Peyer's patch (tissue), 4 donors: ENCODE measurements at regions not wholly inside any gene's neighbourhood (a gene's known extent, or its start where the extent isn't known, plus 50 kb on each side); places are given as distances from the start of the nearest gene placed in this dataset.

ENCODE experiments used
- DNase-seq, 3 donors: peaks; one replicate each; pipeline ENCODE4 v3.0.0-alpha.2; 2017 to 2019
- H3K27ac ChIP-seq, 4 donors: fragments of 200-600 bp; sonication (generic); one replicate each; pipeline ENCODE4 v1.5.1; 2016 to 2019
- H3K27me3 ChIP-seq, 2 donors: fragments of 200-600 bp; sonication (generic); one replicate each; pipeline ENCODE4 v1.5.1; 2019
- H3K36me3 ChIP-seq, 3 donors: fragments of 200-600 bp; sonication (generic); one replicate each; pipeline ENCODE4 v1.5.1; 2016 to 2019
- H3K4me1 ChIP-seq, 4 donors: fragments of 200-600 bp; sonication (generic); one replicate each; pipeline ENCODE4 v1.5.1; 2016 to 2019
- H3K4me3 ChIP-seq, 4 donors: fragments of 200-600 bp; sonication (generic); 1 replicate in 3 of 4; 2 replicates in 1 of 4; pipeline ENCODE4 v1.5.1; 2016 to 2019; ENCODE audit warnings: mild to moderate bottlenecking in 1 of 4
- H3K9me3 ChIP-seq, 4 donors: fragments of 200-600 bp; sonication (generic); one replicate each; pipeline ENCODE4 v1.5.1; 2016 to 2019; ENCODE audit warnings: mild to moderate bottlenecking in 1 of 4
- POLR2A ChIP-seq, 2 donors: fragments of 450-650 bp; IDR thresholded peaks; one replicate each; pipeline ENCODE4 v1.5.1; 2017; ENCODE audit warnings: antibody characterized with exemption in 2 of 2, mild to moderate bottlenecking in 2 of 2, moderate library complexity in 2 of 2
- small RNA-seq, 2 donors: library from RNA; depleted of rRNA; stranded (forward); fragments of <200 nt; gene quantifications; one replicate each; pipeline ENCODE3, GENCODE V24; 2016
- TF ChIP-seq, protein P1 (sequence below), 6 experiments: fragments of 450-650 bp in 4 of 6; fragments of 200-600 bp in 2 of 6; sonication (generic) in 1 of 6; IDR thresholded peaks; one replicate each; pipeline ENCODE4 v1.5.1; 2017 to 2019; ENCODE audit warnings: antibody characterized with exemption in 6 of 6, mild to moderate bottlenecking in 3 of 6, moderate library complexity in 1 of 6

DNA sequence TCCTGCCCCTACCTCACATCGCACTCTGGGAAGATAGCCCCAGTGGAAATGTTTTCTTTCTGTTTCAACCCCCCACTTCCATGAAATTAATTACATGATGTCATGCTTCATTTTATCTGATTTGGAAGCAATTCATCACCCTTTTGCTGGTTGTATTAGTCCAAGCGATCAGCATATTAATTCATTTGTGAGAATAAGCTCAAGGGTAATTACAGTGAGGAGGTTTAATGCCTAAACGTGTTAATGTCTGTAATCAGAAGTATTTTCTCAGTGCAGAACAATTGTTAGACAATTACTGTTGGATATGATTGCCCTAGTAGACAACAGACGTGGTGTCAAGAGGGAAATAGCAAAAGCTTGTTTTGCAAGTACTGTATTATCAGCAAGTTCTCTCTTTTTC is 746.3 kb downstream of the CPS1 start:
- H3K36me3 ChIP-seq, result no peaks in the 10 kb centered on the region
- H3K27me3 ChIP-seq, result no peaks in the 10 kb centered on the region
- H3K27ac ChIP-seq, result no peak overlapping the region
- TF ChIP-seq, protein P1, sequence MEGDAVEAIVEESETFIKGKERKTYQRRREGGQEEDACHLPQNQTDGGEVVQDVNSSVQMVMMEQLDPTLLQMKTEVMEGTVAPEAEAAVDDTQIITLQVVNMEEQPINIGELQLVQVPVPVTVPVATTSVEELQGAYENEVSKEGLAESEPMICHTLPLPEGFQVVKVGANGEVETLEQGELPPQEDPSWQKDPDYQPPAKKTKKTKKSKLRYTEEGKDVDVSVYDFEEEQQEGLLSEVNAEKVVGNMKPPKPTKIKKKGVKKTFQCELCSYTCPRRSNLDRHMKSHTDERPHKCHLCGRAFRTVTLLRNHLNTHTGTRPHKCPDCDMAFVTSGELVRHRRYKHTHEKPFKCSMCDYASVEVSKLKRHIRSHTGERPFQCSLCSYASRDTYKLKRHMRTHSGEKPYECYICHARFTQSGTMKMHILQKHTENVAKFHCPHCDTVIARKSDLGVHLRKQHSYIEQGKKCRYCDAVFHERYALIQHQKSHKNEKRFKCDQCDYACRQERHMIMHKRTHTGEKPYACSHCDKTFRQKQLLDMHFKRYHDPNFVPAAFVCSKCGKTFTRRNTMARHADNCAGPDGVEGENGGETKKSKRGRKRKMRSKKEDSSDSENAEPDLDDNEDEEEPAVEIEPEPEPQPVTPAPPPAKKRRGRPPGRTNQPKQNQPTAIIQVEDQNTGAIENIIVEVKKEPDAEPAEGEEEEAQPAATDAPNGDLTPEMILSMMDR (IDR thresholded peaks at IDR 0.05), result no peak
- TF ChIP-seq POLR2A (IDR thresholded peaks at IDR 0.05), result no peak
- no peak overlapping the region for H3K4me3 ChIP-seq
- H3K9me3 ChIP-seq, result no peaks in the 10 kb centered on the region
- H3K4me1 ChIP-seq, result no peaks in the 10 kb centered on the region
- no peak for DNase-seq

DNA sequence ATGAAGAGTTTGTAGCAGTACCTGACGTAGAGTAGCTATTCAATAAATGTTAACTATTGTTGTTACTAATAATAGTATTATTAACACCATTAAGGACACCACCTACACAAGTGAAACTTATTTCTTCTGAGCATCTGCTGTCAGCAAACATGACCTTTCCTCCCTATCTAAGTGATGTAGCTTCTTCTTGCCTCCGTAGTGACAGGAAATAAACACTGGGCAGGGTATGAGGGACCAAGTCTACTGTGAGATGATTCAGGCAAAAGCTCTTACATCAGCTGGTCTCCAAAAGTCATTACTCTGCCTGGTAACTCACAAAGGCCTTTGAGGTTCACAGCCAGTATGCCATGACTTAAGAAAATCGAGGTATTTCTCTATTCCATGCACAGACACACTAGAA is 750.5 kb downstream of the CPS1 start:
- TF ChIP-seq, protein P1 (IDR thresholded peaks at IDR 0.05), result no peak
- no peak for TF ChIP-seq POLR2A (IDR thresholded peaks at IDR 0.05)
- H3K4me1 ChIP-seq, result no peaks in the 10 kb centered on the region
- H3K27me3 ChIP-seq, result no peaks in the 10 kb centered on the region
- DNase-seq, result no peak
- no peak overlapping the region for H3K4me3 ChIP-seq
- no peak overlapping the region for H3K27ac ChIP-seq
- H3K36me3 ChIP-seq, result no peaks in the 10 kb centered on the region
- H3K9me3 ChIP-seq, result no peaks in the 10 kb centered on the region

Small RNA genes in the stretch of these regions (small RNA-seq; reads per million reads assigned to genes)
- gene AC013404.1, result 0 reads per million in 2 donors
